ENCODE measurements at regions not wholly inside any gene's neighbourhood (a gene's known extent, or its start where the extent isn't known, plus 50 kb on each side); places are given as distances from the start of the nearest gene placed in this dataset.
"Not testable (repeated sequence)": the region's sequence is repeated elsewhere in the genome, so short reads cannot be mapped to it uniquely, and the experiment has no call there.

DNA sequence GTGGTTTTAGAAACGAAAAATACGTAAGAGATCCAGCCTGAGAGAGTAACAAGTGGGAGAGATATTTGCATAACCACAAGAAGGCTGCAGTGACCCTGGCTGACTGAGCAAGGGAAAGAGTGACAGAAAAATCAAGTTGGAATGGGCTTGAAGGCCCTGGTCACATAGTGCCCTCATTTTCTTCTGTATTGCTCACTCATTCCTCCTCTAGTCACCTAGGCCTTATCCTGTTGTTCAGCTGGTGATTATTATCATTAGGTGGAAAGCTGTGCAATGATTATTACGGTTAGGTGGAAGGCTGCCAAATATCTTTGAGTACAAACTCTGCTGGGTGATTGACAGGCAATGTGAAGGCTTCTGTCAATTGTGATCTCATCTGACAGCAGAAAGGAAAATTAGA lies 2384.1 kb downstream of the PCDH7 start:
- H3K27me3 Mint-ChIP-seq (ENCODE audit: unreplicated experiment) = no peaks in the 10 kb centered on the region

GRCh38 chr4:33107814-33108213 lies 2387.6 kb downstream of the PCDH7 start:
- TF ChIP-seq, protein P1, sequence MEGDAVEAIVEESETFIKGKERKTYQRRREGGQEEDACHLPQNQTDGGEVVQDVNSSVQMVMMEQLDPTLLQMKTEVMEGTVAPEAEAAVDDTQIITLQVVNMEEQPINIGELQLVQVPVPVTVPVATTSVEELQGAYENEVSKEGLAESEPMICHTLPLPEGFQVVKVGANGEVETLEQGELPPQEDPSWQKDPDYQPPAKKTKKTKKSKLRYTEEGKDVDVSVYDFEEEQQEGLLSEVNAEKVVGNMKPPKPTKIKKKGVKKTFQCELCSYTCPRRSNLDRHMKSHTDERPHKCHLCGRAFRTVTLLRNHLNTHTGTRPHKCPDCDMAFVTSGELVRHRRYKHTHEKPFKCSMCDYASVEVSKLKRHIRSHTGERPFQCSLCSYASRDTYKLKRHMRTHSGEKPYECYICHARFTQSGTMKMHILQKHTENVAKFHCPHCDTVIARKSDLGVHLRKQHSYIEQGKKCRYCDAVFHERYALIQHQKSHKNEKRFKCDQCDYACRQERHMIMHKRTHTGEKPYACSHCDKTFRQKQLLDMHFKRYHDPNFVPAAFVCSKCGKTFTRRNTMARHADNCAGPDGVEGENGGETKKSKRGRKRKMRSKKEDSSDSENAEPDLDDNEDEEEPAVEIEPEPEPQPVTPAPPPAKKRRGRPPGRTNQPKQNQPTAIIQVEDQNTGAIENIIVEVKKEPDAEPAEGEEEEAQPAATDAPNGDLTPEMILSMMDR (IDR thresholded peaks at IDR 0.05) = no peak
- Mint-ChIP-seq H3K27ac (ENCODE audit: unreplicated experiment) (no peak overlapping the region), H3K9me3 (ENCODE audit: unreplicated experiment) (peaks cover 19% of the 10 kb centered on the region), H3K36me3 (ENCODE audit: unreplicated experiment) (no peaks in the 10 kb centered on the region), H3K27me3 (ENCODE audit: unreplicated experiment) (no peaks in the 10 kb centered on the region), H3K4me1 (ENCODE audit: unreplicated experiment) (peaks cover 19% of the 10 kb centered on the region), H3K4me3 (ENCODE audit: unreplicated experiment) (no peak overlapping the region)
- no peak for DNase-seq (ENCODE audit: extremely low spot score, unreplicated experiment)

More for the DNA sequence above, 2384.1 kb downstream of the PCDH7 start:
- H3K4me1 Mint-ChIP-seq (ENCODE audit: unreplicated experiment) = peaks cover 19% of the 10 kb centered on the region
- no peak overlapping the region for H3K4me3 Mint-ChIP-seq (ENCODE audit: unreplicated experiment)
- no peak for DNase-seq (ENCODE audit: extremely low spot score, unreplicated experiment)
- H3K9me3 Mint-ChIP-seq (ENCODE audit: unreplicated experiment) = peaks cover 9% of the 10 kb centered on the region
- peak overlapping the region; percentile 35 for H3K27ac Mint-ChIP-seq (ENCODE audit: unreplicated experiment)
- H3K36me3 Mint-ChIP-seq (ENCODE audit: unreplicated experiment) = no peaks in the 10 kb centered on the region
- TF ChIP-seq, protein P1 (IDR thresholded peaks at IDR 0.05) = no peak

- TF ChIP-seq, protein P1 (IDR thresholded peaks at IDR 0.05) = no peak
- peaks cover 21% of the 10 kb centered on the region for H3K9me3 Mint-ChIP-seq (ENCODE audit: unreplicated experiment)
- DNase-seq (ENCODE audit: extremely low spot score, unreplicated experiment) = no peak
- no peaks in the 10 kb centered on the region for H3K27me3 Mint-ChIP-seq (ENCODE audit: unreplicated experiment)
- no peaks in the 10 kb centered on the region for H3K36me3 Mint-ChIP-seq (ENCODE audit: unreplicated experiment)
- H3K4me3 Mint-ChIP-seq (ENCODE audit: unreplicated experiment) = no peak overlapping the region
- H3K4me1 Mint-ChIP-seq (ENCODE audit: unreplicated experiment) = peaks cover 6% of the 10 kb centered on the region
- H3K27ac Mint-ChIP-seq (ENCODE audit: unreplicated experiment) = no peak overlapping the region
Measured at GRCh38 chr4:33111117-33111516, 2390.9 kb downstream of the PCDH7 start.

GRCh38 chr4:33116871-33117270 lies 2396.7 kb downstream of the PCDH7 start:
- TF ChIP-seq, protein P1 (IDR thresholded peaks at IDR 0.05) = no peak
- no peak for DNase-seq (ENCODE audit: extremely low spot score, unreplicated experiment)
- Mint-ChIP-seq H3K9me3 (ENCODE audit: unreplicated experiment) (peaks cover 16% of the 10 kb centered on the region), H3K36me3 (ENCODE audit: unreplicated experiment) (no peaks in the 10 kb centered on the region), H3K4me1 (ENCODE audit: unreplicated experiment) (no peaks in the 10 kb centered on the region), H3K27me3 (ENCODE audit: unreplicated experiment) (no peaks in the 10 kb centered on the region), H3K27ac (ENCODE audit: unreplicated experiment) (no peak overlapping the region), H3K4me3 (ENCODE audit: unreplicated experiment) (no peak overlapping the region)

DNA sequence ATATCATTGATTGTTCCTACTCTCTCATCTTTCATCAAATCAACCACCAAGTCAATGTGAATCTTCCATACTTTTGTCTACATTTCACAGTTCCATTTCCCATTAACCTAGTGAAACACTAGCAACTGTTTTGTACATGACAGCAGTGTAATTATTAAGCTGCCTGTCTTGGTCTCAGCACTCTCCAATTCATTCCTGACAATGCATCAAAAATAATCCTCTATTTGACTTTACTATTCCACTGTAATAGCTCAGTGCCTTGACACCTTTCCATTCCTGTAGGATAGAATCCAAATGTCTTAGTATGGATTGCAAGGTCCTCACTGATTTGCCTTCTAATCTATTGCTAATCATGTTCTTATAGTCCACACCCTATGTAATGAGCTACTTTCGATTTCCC lies 2405.8 kb downstream of the PCDH7 start:
- Mint-ChIP-seq H3K36me3 (ENCODE audit: unreplicated experiment) (no peaks in the 10 kb centered on the region), H3K4me3 (ENCODE audit: unreplicated experiment) (no peak overlapping the region), H3K4me1 (ENCODE audit: unreplicated experiment) (no peaks in the 10 kb centered on the region), H3K27me3 (ENCODE audit: unreplicated experiment) (no peaks in the 10 kb centered on the region), H3K9me3 (ENCODE audit: unreplicated experiment) (no peaks in the 10 kb centered on the region), H3K27ac (ENCODE audit: unreplicated experiment) (no peak overlapping the region)
- DNase-seq (ENCODE audit: extremely low spot score, unreplicated experiment) = no peak
- TF ChIP-seq, protein P1 (IDR thresholded peaks at IDR 0.05) = no peak

GRCh38 chr4:33130662-33131061 lies 2410.5 kb downstream of the PCDH7 start:
- not testable (repeated sequence) for H3K9me3 Mint-ChIP-seq (ENCODE audit: unreplicated experiment); H3K27ac Mint-ChIP-seq (ENCODE audit: unreplicated experiment); H3K27me3 Mint-ChIP-seq (ENCODE audit: unreplicated experiment); H3K4me3 Mint-ChIP-seq (ENCODE audit: unreplicated experiment); DNase-seq (ENCODE audit: extremely low spot score, unreplicated experiment); H3K36me3 Mint-ChIP-seq (ENCODE audit: unreplicated experiment)
- peaks cover 13% of the 10 kb centered on the region for H3K4me1 Mint-ChIP-seq (ENCODE audit: unreplicated experiment)
